ENCODE measurements at regions not wholly inside any gene's neighbourhood (a gene's known extent, or its start where the extent isn't known, plus 50 kb on each side); places are given as distances from the start of the nearest gene placed in this dataset.
A peak's percentile ranks its signal among the peaks of the same experiment; 100 is the strongest.

DNA sequence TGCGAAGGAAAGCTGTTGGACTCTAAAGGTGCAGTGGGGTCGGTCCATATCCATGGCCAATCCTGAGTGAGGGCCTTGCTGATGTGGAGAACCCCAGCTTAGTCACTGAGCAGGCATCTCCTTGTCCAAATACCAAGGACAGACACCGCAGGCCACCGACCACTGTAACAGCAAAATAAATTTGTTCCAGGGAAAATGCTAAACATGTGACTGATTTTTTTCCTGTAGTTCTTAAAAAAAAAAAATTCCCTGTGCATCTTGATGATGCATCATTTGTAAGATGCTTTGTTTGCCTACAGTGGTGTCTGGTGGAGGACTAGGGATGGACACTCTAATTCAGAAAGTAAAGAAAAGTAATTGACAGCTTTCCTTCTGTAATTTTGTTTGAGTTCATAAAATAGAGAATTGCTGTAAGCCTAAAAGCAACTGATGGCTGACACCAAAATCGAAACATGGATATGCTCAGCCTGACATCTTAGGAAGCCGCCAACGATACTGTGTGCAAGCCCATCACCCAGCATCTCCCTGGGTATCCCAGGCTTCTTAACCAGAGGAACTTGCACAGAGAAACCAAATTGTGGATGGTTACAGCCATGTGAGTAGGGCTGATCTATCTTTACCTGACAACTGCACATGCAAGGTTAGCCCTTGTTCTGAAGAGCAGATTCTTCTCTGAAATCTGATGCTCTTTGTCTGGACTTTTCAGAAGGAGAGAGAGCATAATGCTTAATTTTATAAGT, 188.6 kb downstream of the ARL4C start:
- H3K27me3 ChIP-seq (ENCODE audit: control insufficient read depth in 1 of 2, insufficient read depth in 2 of 2, low read length in 2 of 2), result no peaks in the 10 kb centered on the region
- H3K27ac ChIP-seq (ENCODE audit: low read depth in 2 of 2, low read length in 1 of 2), result peak overlapping the region in 1 of 2 donors; percentile 60
- 90 to 92% methylated on average over 7 of the region's 7 CpGs for WGBS, 2 donors
- no peaks in the 10 kb centered on the region for H3K9me3 ChIP-seq (ENCODE audit: control insufficient read depth in 2 of 2, insufficient read depth in 1 of 2, low read depth in 1 of 2, low read length in 1 of 2)
- no peak overlapping the region for H3K4me3 ChIP-seq (ENCODE audit: low read depth in 1 of 2, low read length in 2 of 2)
- H3K36me3 ChIP-seq (ENCODE audit: control insufficient read depth in 2 of 2, insufficient read depth in 2 of 2, low read length in 1 of 2), result no peaks in the 10 kb centered on the region
- peaks cover 0 to 8% of the 10 kb centered on the region in 2 donors for H3K4me1 ChIP-seq (ENCODE audit: control insufficient read depth in 2 of 2, insufficient read depth in 2 of 2, low read length in 1 of 2)

DNA sequence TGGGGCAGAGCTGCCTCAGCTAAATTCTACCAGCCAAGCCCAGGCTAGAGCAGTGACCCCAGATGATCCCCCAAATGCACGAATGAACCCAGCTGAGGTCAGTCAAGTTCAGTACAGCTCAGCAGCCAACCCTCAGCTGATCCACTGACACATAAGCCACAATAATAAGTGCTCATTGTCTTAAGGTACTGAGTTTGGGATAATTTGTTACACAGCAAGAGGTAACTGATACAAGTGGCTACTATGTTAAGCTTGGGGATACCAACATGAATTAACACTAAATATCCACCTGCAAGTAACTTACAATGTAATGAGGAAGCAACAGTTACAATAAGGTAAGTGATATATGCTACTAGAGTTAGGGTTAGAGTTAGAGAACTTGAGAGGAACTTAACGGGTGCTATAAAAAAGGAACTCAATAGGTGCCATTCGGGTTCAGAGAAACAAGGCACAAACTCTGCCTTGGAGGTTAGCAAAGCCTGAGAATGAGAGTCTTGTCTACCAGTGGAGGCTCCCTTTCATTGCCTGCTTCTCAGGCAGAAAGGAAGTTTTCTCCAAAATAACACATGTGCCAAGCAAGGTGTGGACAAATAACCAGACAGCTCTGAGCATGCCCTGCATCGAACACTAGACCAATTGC, 189.4 kb downstream of the ARL4C start:
- Histone ChIP-seq H3K9me3 (ENCODE audit: control insufficient read depth in 2 of 2, insufficient read depth in 1 of 2, low read depth in 1 of 2, low read length in 1 of 2) (no peaks in the 10 kb centered on the region), H3K36me3 (ENCODE audit: control insufficient read depth in 2 of 2, insufficient read depth in 2 of 2, low read length in 1 of 2) (no peaks in the 10 kb centered on the region), H3K4me1 (ENCODE audit: control insufficient read depth in 2 of 2, insufficient read depth in 2 of 2, low read length in 1 of 2) (peaks cover 0 to 8% of the 10 kb centered on the region in 2 donors), H3K27me3 (ENCODE audit: control insufficient read depth in 1 of 2, insufficient read depth in 2 of 2, low read length in 2 of 2) (no peaks in the 10 kb centered on the region), H3K27ac (ENCODE audit: low read depth in 2 of 2, low read length in 1 of 2) (peak overlapping the region in 1 of 2 donors; percentile 29), H3K4me3 (ENCODE audit: low read depth in 1 of 2, low read length in 2 of 2) (no peak overlapping the region)
- WGBS, 2 donors, result 80 to 82% methylated on average over 4 of the region's 4 CpGs

DNA sequence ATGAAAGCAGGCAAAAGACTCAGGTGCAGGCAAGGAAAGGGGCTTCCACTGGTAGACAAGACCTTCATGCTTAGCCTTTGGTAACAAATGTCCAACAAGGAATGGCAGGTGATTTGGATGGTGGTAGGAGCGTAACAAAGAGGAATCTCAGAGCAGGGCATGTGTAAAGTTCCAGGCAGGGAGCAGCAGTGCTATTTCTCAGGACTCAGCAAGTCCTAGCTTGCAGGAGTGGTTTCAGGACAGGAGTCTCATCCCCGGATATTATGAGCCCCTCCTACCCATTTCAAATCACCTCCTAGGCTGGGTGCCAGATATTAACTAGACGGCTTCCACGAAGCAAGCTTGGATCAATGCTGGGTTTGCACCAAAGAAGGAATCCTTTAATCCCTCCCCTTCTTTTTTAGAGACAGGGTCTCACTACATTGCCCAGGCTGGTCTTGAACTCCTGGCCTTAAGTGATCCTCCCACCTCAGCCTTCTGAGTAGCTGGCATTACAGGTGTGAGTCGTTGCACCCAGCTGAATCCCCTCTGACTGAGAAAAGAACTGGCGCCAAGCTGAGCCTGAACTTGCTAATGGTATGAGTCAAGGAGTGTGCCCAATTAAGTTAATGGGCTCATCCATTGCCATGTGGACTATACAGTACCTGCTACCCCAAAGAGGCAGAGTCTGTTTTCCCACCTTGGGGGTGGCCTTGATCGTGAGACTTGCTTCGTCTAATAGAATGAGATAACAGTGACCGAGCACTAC, 190.3 kb downstream of the ARL4C start:
- Histone ChIP-seq H3K4me1 (ENCODE audit: control insufficient read depth in 2 of 2, insufficient read depth in 2 of 2, low read length in 1 of 2) (peaks cover 0 to 8% of the 10 kb centered on the region in 2 donors), H3K36me3 (ENCODE audit: control insufficient read depth in 2 of 2, insufficient read depth in 2 of 2, low read length in 1 of 2) (no peaks in the 10 kb centered on the region), H3K27me3 (ENCODE audit: control insufficient read depth in 1 of 2, insufficient read depth in 2 of 2, low read length in 2 of 2) (no peaks in the 10 kb centered on the region), H3K9me3 (ENCODE audit: control insufficient read depth in 2 of 2, insufficient read depth in 1 of 2, low read depth in 1 of 2, low read length in 1 of 2) (no peaks in the 10 kb centered on the region), H3K27ac (ENCODE audit: low read depth in 2 of 2, low read length in 1 of 2) (no peak overlapping the region), H3K4me3 (ENCODE audit: low read depth in 1 of 2, low read length in 2 of 2) (no peak overlapping the region)
- WGBS, 2 donors, result 70 to 76% methylated on average over 9 of the region's 9 CpGs

DNA sequence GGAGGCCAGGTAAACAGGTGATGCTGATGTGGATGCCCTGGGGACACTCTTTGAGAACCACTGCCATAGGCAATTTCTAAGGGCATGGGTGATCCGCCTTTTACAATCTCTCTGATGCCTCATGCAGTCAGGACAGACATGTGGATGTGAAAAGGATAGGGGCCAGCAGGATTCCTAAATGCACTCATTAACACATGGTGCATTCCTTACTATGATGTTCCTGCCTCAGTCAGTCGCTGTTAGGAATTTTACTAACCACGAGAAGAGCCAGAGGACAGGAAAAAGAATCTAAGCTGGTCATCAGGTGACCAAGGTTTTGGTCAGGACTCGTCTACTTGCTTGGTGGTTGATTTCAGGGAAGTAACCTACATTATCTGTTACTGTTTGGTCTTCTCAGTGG, 191.0 kb downstream of the ARL4C start:
- 66 to 70% methylated on average over 4 of the region's 4 CpGs for WGBS, 2 donors
- Histone ChIP-seq H3K36me3 (ENCODE audit: control insufficient read depth in 2 of 2, insufficient read depth in 2 of 2, low read length in 1 of 2) (no peaks in the 10 kb centered on the region), H3K4me1 (ENCODE audit: control insufficient read depth in 2 of 2, insufficient read depth in 2 of 2, low read length in 1 of 2) (peaks cover 0 to 10% of the 10 kb centered on the region in 2 donors), H3K4me3 (ENCODE audit: low read depth in 1 of 2, low read length in 2 of 2) (no peak overlapping the region), H3K27me3 (ENCODE audit: control insufficient read depth in 1 of 2, insufficient read depth in 2 of 2, low read length in 2 of 2) (no peaks in the 10 kb centered on the region), H3K9me3 (ENCODE audit: control insufficient read depth in 2 of 2, insufficient read depth in 1 of 2, low read depth in 1 of 2, low read length in 1 of 2) (no peaks in the 10 kb centered on the region), H3K27ac (ENCODE audit: low read depth in 2 of 2, low read length in 1 of 2) (no peak overlapping the region)

DNA sequence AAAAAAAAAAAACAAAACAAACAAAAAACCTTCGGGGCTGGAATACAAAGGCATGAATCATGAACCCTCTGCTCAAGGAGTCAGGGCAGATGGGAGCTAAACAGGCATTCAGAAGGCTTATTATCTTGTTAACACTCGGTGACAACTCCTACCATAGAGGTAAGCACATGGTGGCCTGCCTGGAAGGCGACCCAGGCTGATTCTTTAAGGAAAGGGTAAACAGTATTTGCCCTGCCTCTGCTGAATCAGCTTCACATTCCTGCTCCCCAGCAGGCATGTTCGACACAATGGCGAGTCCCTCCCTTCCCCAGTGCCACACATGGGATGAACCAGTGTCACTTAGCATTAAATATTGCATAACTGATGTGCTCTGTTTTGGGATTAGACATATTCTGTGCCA, 191.9 kb downstream of the ARL4C start:
- no peak overlapping the region for H3K27ac ChIP-seq (ENCODE audit: low read depth in 2 of 2, low read length in 1 of 2)
- no peaks in the 10 kb centered on the region for H3K9me3 ChIP-seq (ENCODE audit: control insufficient read depth in 2 of 2, insufficient read depth in 1 of 2, low read depth in 1 of 2, low read length in 1 of 2)
- WGBS, 2 donors, result 35 to 36% methylated on average over 5 of the region's 5 CpGs
- no peaks in the 10 kb centered on the region for H3K27me3 ChIP-seq (ENCODE audit: control insufficient read depth in 1 of 2, insufficient read depth in 2 of 2, low read length in 2 of 2)
- no peak overlapping the region for H3K4me3 ChIP-seq (ENCODE audit: low read depth in 1 of 2, low read length in 2 of 2)
- H3K4me1 ChIP-seq (ENCODE audit: control insufficient read depth in 2 of 2, insufficient read depth in 2 of 2, low read length in 1 of 2), result peaks cover 0 to 14% of the 10 kb centered on the region in 2 donors
- H3K36me3 ChIP-seq (ENCODE audit: control insufficient read depth in 2 of 2, insufficient read depth in 2 of 2, low read length in 1 of 2), result no peaks in the 10 kb centered on the region

DNA sequence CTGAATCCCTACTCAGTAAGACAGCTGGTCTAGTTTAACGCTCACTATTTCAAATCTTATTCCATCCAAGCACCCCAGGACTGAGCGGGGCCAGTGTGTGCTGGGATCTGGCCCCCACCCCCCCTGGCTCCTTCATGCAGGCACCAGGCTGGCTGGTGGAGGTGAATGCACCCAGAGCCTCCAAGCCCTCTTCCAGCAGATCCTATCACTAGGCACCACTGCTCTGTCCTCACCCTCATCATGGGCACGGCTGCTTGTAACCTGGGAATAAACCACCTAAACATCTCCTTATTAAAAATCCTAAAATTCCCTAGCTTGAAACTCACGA, 194.3 kb downstream of the ARL4C start:
- H3K9me3 ChIP-seq (ENCODE audit: control insufficient read depth in 2 of 2, insufficient read depth in 1 of 2, low read depth in 1 of 2, low read length in 1 of 2), result no peaks in the 10 kb centered on the region
- no peaks in the 10 kb centered on the region for H3K36me3 ChIP-seq (ENCODE audit: control insufficient read depth in 2 of 2, insufficient read depth in 2 of 2, low read length in 1 of 2)
- H3K4me1 ChIP-seq (ENCODE audit: control insufficient read depth in 2 of 2, insufficient read depth in 2 of 2, low read length in 1 of 2), result peaks cover 0 to 14% of the 10 kb centered on the region in 2 donors
- no peak overlapping the region for H3K27ac ChIP-seq (ENCODE audit: low read depth in 2 of 2, low read length in 1 of 2)
- WGBS, 2 donors, result 80 to 93% methylated on average over 4 of the region's 4 CpGs
- H3K4me3 ChIP-seq (ENCODE audit: low read depth in 1 of 2, low read length in 2 of 2), result no peak overlapping the region
- H3K27me3 ChIP-seq (ENCODE audit: control insufficient read depth in 1 of 2, insufficient read depth in 2 of 2, low read length in 2 of 2), result no peaks in the 10 kb centered on the region

DNA sequence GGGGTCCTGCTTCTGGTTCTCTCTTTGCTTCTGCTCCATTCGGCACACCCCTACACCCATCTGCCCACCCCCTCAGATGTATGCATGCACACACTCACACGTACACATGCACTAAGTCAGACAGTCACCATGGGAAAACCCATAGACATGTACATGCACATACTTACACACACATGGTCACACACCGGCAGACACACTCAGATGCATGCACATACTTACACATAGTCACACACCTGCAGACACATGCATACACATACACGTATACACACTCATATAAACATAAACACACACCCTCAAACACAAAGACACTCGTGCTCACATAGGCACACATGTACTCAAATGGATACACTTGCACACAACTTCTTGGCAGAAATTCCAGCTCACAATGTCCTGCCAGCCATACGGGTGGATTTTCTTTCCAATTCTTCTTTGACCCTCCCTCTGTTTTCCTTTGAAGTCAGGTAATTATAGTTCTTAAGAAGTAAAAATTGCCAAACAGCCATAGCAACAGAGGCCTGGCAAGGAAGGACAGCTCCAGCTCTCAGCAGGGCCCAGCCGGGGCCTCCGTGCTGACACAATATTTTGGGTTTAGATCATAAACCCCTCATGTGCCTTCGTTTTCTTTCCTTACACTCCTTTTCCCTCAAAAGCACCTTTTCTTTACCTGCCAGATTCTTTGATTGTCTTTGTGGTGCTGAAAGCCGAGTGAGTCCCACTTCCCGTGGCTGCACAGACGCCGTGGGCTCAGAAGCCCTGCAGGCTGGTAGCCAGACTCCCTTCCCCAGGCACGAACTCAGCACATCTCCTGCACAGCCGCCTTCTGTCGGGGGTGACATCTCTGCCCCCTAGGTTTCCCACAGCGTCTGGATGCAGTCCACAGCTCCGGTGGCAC, 195.7 kb downstream of the ARL4C start:
- Histone ChIP-seq H3K4me1 (ENCODE audit: control insufficient read depth in 2 of 2, insufficient read depth in 2 of 2, low read length in 1 of 2) (peaks cover 0 to 11% of the 10 kb centered on the region in 2 donors), H3K4me3 (ENCODE audit: low read depth in 1 of 2, low read length in 2 of 2) (no peak overlapping the region), H3K27ac (ENCODE audit: low read depth in 2 of 2, low read length in 1 of 2) (no peak overlapping the region), H3K36me3 (ENCODE audit: control insufficient read depth in 2 of 2, insufficient read depth in 2 of 2, low read length in 1 of 2) (no peaks in the 10 kb centered on the region), H3K9me3 (ENCODE audit: control insufficient read depth in 2 of 2, insufficient read depth in 1 of 2, low read depth in 1 of 2, low read length in 1 of 2) (no peaks in the 10 kb centered on the region), H3K27me3 (ENCODE audit: control insufficient read depth in 1 of 2, insufficient read depth in 2 of 2, low read length in 2 of 2) (no peaks in the 10 kb centered on the region)
- 45 to 64% methylated on average over 18 of the region's 18 CpGs for WGBS, 2 donors

DNA sequence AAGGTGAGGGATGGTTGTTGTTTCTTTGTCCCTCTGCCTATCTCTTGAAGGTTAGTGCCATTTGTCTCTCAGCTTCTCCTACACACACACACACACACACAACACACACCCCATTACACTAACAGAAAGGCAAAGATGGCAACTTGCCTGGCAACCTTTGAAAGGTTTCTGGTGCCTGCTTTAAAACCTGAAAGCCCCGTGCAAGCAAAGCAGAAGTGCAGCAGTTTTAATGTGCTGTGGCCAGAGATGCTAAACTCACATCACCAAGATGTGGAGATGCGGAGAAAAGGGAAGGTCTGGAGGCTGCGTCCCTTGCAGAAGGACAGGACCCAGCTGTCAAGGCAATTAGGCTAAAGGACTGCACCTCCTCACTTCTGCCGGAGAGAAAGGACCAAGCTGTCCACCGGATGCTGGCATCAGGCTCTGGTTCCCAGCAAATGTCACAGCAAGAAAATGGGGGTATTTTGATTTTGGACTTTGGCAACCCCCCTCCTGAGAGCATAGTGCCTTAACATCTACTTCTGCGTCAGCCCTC, 196.4 kb downstream of the ARL4C start:
- H3K4me1 ChIP-seq (ENCODE audit: control insufficient read depth in 2 of 2, insufficient read depth in 2 of 2, low read length in 1 of 2), result peaks cover 0 to 8% of the 10 kb centered on the region in 2 donors
- WGBS, 2 donors, result 65 to 73% methylated on average over 6 of the region's 6 CpGs

DNA sequence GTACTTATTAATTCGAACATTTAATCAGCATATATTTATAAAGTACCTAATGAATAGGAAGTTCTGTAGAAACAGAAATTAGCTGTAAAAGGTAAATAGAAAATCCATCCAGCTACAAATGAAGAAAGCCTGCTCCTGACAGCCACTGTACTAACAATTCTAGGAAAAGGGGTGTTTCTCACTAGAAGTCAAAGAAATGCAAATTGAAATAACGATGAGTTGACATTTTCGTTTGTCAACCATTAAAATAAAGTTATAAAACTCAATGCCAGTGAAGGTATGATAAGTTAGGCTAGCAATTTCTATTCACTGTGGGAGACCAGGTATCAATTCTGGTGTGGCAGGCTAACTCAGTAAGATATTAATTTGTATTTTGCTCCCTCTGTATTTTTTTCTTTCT, 198.0 kb downstream of the ARL4C start:
- no peaks in the 10 kb centered on the region for H3K36me3 ChIP-seq (ENCODE audit: control insufficient read depth in 2 of 2, insufficient read depth in 2 of 2, low read length in 1 of 2)
- 70 to 76% methylated on average over 3 of the region's 3 CpGs for WGBS, 2 donors
- H3K4me3 ChIP-seq (ENCODE audit: low read depth in 1 of 2, low read length in 2 of 2), result no peak overlapping the region
- no peak overlapping the region for H3K27ac ChIP-seq (ENCODE audit: low read depth in 2 of 2, low read length in 1 of 2)
- no peaks in the 10 kb centered on the region for H3K27me3 ChIP-seq (ENCODE audit: control insufficient read depth in 1 of 2, insufficient read depth in 2 of 2, low read length in 2 of 2)
- H3K9me3 ChIP-seq (ENCODE audit: control insufficient read depth in 2 of 2, insufficient read depth in 1 of 2, low read depth in 1 of 2, low read length in 1 of 2), result no peaks in the 10 kb centered on the region
- H3K4me1 ChIP-seq (ENCODE audit: control insufficient read depth in 2 of 2, insufficient read depth in 2 of 2, low read length in 1 of 2), result peaks cover 0 to 5% of the 10 kb centered on the region in 2 donors

More for the DNA sequence above, 196.4 kb downstream of the ARL4C start:
- Histone ChIP-seq H3K9me3 (ENCODE audit: control insufficient read depth in 2 of 2, insufficient read depth in 1 of 2, low read depth in 1 of 2, low read length in 1 of 2) (no peaks in the 10 kb centered on the region), H3K4me3 (ENCODE audit: low read depth in 1 of 2, low read length in 2 of 2) (no peak overlapping the region), H3K36me3 (ENCODE audit: control insufficient read depth in 2 of 2, insufficient read depth in 2 of 2, low read length in 1 of 2) (no peaks in the 10 kb centered on the region), H3K27me3 (ENCODE audit: control insufficient read depth in 1 of 2, insufficient read depth in 2 of 2, low read length in 2 of 2) (no peaks in the 10 kb centered on the region), H3K27ac (ENCODE audit: low read depth in 2 of 2, low read length in 1 of 2) (no peak overlapping the region)

All from esophagus (tissue), 2 donors.